Mesothelial cell of epicardium (in vitro differentiated cells): ENCODE measurements at regions not wholly inside any gene's neighbourhood (a gene's known extent, or its start where the extent isn't known, plus 50 kb on each side); places are given as distances from the start of the nearest gene placed in this dataset.

ENCODE experiments used
- DNase-seq, 2 experiments: peaks; one replicate each; pipeline ENCODE4 v3.0.0; 2021; ENCODE audit warnings: low spot score in 2 of 2; ENCODE audit not compliant: unreplicated experiment in 2 of 2
- H3K27ac Mint-ChIP-seq: 2 replicates; pipeline ENCODE4 v1.8.0; 2021; ENCODE audit warnings: mixed read lengths
- H3K27me3 Mint-ChIP-seq: 2 replicates; pipeline ENCODE4 v1.8.0; 2021; ENCODE audit warnings: low read depth, mixed read lengths
- H3K36me3 Mint-ChIP-seq: 2 replicates; pipeline ENCODE4 v1.8.0; 2021; ENCODE audit warnings: mixed read lengths
- H3K4me1 Mint-ChIP-seq: 2 replicates; pipeline ENCODE4 v1.8.0; 2021; ENCODE audit warnings: mixed read lengths
- H3K4me3 Mint-ChIP-seq: 2 replicates; pipeline ENCODE4 v1.8.0; 2021; ENCODE audit warnings: mild to moderate bottlenecking, moderate library complexity, mixed read lengths
- H3K9me3 Mint-ChIP-seq: 2 replicates; pipeline ENCODE4 v1.8.0; 2021; ENCODE audit warnings: mixed read lengths
- TF ChIP-seq, protein P1 (sequence below): fragments of 200-600 bp; sonication (generic); IDR thresholded peaks from one replicate; pipeline ENCODE4 v1.5.0; 2021; ENCODE audit warnings: antibody characterized with exemption; ENCODE audit not compliant: unreplicated experiment

- Mint-ChIP-seq H3K4me3 (no peak overlapping the region), H3K36me3 (no peaks in the 10 kb centered on the region), H3K27ac (no peak overlapping the region), H3K27me3 (no peaks in the 10 kb centered on the region), H3K9me3 (peaks cover 14% of the 10 kb centered on the region), H3K4me1 (no peaks in the 10 kb centered on the region)
- TF ChIP-seq, protein P1, sequence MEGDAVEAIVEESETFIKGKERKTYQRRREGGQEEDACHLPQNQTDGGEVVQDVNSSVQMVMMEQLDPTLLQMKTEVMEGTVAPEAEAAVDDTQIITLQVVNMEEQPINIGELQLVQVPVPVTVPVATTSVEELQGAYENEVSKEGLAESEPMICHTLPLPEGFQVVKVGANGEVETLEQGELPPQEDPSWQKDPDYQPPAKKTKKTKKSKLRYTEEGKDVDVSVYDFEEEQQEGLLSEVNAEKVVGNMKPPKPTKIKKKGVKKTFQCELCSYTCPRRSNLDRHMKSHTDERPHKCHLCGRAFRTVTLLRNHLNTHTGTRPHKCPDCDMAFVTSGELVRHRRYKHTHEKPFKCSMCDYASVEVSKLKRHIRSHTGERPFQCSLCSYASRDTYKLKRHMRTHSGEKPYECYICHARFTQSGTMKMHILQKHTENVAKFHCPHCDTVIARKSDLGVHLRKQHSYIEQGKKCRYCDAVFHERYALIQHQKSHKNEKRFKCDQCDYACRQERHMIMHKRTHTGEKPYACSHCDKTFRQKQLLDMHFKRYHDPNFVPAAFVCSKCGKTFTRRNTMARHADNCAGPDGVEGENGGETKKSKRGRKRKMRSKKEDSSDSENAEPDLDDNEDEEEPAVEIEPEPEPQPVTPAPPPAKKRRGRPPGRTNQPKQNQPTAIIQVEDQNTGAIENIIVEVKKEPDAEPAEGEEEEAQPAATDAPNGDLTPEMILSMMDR: no peak
- DNase-seq: no peak
Observed at GRCh38 chr5:54667136-54667535, 149.6 kb downstream of the SNX18 start.

GRCh38 chr5:54663866-54664265 is 146.3 kb downstream of the SNX18 start:
- no peaks in the 10 kb centered on the region for H3K36me3 Mint-ChIP-seq
- H3K4me3 Mint-ChIP-seq: no peak overlapping the region
- TF ChIP-seq, protein P1: no peak
- no peaks in the 10 kb centered on the region for H3K27me3 Mint-ChIP-seq
- DNase-seq: no peak
- H3K27ac Mint-ChIP-seq: no peak overlapping the region
- no peaks in the 10 kb centered on the region for H3K4me1 Mint-ChIP-seq
- peaks cover 12% of the 10 kb centered on the region for H3K9me3 Mint-ChIP-seq

DNA sequence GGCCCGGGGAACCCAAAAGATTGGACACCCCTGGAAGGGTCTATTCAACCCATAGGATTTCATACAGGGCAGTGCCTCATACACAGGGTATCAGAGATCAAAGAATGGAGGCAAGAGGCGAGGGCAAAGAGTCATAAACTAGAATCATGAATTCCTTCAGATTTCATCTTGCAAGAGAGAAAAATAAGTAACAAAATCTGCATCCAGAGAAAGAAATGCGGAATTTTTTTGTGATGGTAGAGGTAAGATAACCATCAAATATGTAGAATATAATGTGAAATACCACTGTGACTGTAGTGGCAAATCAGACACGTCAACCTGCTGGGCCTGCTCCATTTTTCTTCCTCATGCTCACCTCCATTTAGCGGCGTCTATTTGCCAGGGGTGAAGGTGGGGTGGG is 143.6 kb downstream of the SNX18 start:
- Mint-ChIP-seq H3K4me3 (no peak overlapping the region), H3K9me3 (no peaks in the 10 kb centered on the region), H3K27ac (no peak overlapping the region), H3K27me3 (no peaks in the 10 kb centered on the region), H3K36me3 (no peaks in the 10 kb centered on the region), H3K4me1 (peaks cover 7% of the 10 kb centered on the region)
- TF ChIP-seq, protein P1: no peak
- no peak for DNase-seq

- no peaks in the 10 kb centered on the region for H3K27me3 Mint-ChIP-seq
- H3K4me1 Mint-ChIP-seq: peaks cover 7% of the 10 kb centered on the region
- no peaks in the 10 kb centered on the region for H3K36me3 Mint-ChIP-seq
- TF ChIP-seq, protein P1: no peak
- H3K9me3 Mint-ChIP-seq: no peaks in the 10 kb centered on the region
- DNase-seq: no peak
- H3K4me3 Mint-ChIP-seq: no peak overlapping the region
- H3K27ac Mint-ChIP-seq: no peak overlapping the region
Observed at GRCh38 chr5:54659700-54660131, 142.2 kb downstream of the SNX18 start.

DNA sequence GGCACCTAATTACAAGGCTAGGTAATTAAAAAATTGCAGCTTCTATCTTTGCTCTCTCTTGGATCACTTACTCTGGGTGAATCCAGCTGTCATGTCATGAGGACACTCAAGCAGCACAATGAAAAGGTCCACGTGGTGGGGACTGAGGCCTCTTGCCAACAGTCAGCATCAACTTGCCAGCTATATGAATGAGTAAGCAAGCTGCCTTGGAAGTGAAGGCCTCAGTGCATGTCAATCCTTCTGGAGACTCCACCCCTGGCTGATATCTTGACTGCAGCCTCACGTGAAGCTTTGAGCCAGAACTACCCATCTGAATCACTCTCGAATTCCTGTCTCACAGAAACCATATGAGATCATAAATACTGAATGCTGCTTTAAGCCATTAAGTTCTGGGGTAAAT is 140.5 kb downstream of the SNX18 start:
- DNase-seq: no peak
- Mint-ChIP-seq H3K4me1 (peaks cover 7% of the 10 kb centered on the region), H3K4me3 (no peak overlapping the region), H3K9me3 (no peaks in the 10 kb centered on the region), H3K36me3 (no peaks in the 10 kb centered on the region), H3K27ac (no peak overlapping the region), H3K27me3 (no peaks in the 10 kb centered on the region)
- TF ChIP-seq, protein P1: no peak

- TF ChIP-seq, protein P1: no peak
- Mint-ChIP-seq H3K36me3 (no peaks in the 10 kb centered on the region), H3K27ac (no peak overlapping the region), H3K9me3 (no peaks in the 10 kb centered on the region), H3K4me1 (peaks cover 12% of the 10 kb centered on the region), H3K4me3 (no peak overlapping the region), H3K27me3 (no peaks in the 10 kb centered on the region)
- DNase-seq: no peak
Observed at GRCh38 chr5:54656261-54656728, 138.7 kb downstream of the SNX18 start.
